ENCODE measurements at regions not wholly inside any gene's neighbourhood (a gene's known extent, or its start where the extent isn't known, plus 50 kb on each side); places are given as distances from the start of the nearest gene placed in this dataset.
"Not testable (repeated sequence)": the region's sequence is repeated elsewhere in the genome, so short reads cannot be mapped to it uniquely, and the experiment has no call there.

GRCh38 chr10:121373411-121373810 lies 224.8 kb downstream of the FGFR2 start:
- no peaks in the 10 kb centered on the region for H3K27me3 ChIP-seq (ENCODE audit: control insufficient read depth, insufficient read depth, low read length)
- DNase-seq (ENCODE audit: low read depth), result no peak
- TF ChIP-seq CTCF (IDR thresholded peaks at IDR 0.05; ENCODE audit: insufficient read depth, low read length, poor library complexity, severe bottlenecking), result no peak
- H3K36me3 ChIP-seq (ENCODE audit: control insufficient read depth, insufficient read depth, low read length), result no peaks in the 10 kb centered on the region
- no peak overlapping the region for H3K4me3 ChIP-seq (ENCODE audit: low read depth, low read length)

GRCh38 chr10:121374121-121374520 lies 224.1 kb downstream of the FGFR2 start:
- no peak overlapping the region for H3K4me3 ChIP-seq (ENCODE audit: low read depth, low read length)
- no peak for DNase-seq (ENCODE audit: low read depth)
- no peak for TF ChIP-seq CTCF (IDR thresholded peaks at IDR 0.05; ENCODE audit: insufficient read depth, low read length, poor library complexity, severe bottlenecking)
- H3K36me3 ChIP-seq (ENCODE audit: control insufficient read depth, insufficient read depth, low read length), result no peaks in the 10 kb centered on the region
- no peaks in the 10 kb centered on the region for H3K27me3 ChIP-seq (ENCODE audit: control insufficient read depth, insufficient read depth, low read length)

GRCh38 chr10:121375172-121375571 lies 223.1 kb downstream of the FGFR2 start:
- H3K36me3 ChIP-seq (ENCODE audit: control insufficient read depth, insufficient read depth, low read length), result no peaks in the 10 kb centered on the region
- TF ChIP-seq CTCF (IDR thresholded peaks at IDR 0.05; ENCODE audit: insufficient read depth, low read length, poor library complexity, severe bottlenecking), result no peak
- no peak for DNase-seq (ENCODE audit: low read depth)
- no peak overlapping the region for H3K4me3 ChIP-seq (ENCODE audit: low read depth, low read length)
- no peaks in the 10 kb centered on the region for H3K27me3 ChIP-seq (ENCODE audit: control insufficient read depth, insufficient read depth, low read length)

GRCh38 chr10:121378251-121378801 lies 219.9 kb downstream of the FGFR2 start:
- no peak for TF ChIP-seq CTCF (IDR thresholded peaks at IDR 0.05; ENCODE audit: insufficient read depth, low read length, poor library complexity, severe bottlenecking)
- no peak overlapping the region for H3K4me3 ChIP-seq (ENCODE audit: low read depth, low read length)
- no peaks in the 10 kb centered on the region for H3K27me3 ChIP-seq (ENCODE audit: control insufficient read depth, insufficient read depth, low read length)
- H3K36me3 ChIP-seq (ENCODE audit: control insufficient read depth, insufficient read depth, low read length), result no peaks in the 10 kb centered on the region
- DNase-seq (ENCODE audit: low read depth), result no peak

GRCh38 chr10:121379013-121379412 lies 219.2 kb downstream of the FGFR2 start:
- no peak for DNase-seq (ENCODE audit: low read depth)
- H3K27me3 ChIP-seq (ENCODE audit: control insufficient read depth, insufficient read depth, low read length), result no peaks in the 10 kb centered on the region
- H3K4me3 ChIP-seq (ENCODE audit: low read depth, low read length), result no peak overlapping the region
- no peak for TF ChIP-seq CTCF (IDR thresholded peaks at IDR 0.05; ENCODE audit: insufficient read depth, low read length, poor library complexity, severe bottlenecking)
- H3K36me3 ChIP-seq (ENCODE audit: control insufficient read depth, insufficient read depth, low read length), result no peaks in the 10 kb centered on the region

- H3K4me3 ChIP-seq (ENCODE audit: low read depth, low read length), result no peak overlapping the region
- no peak for DNase-seq (ENCODE audit: low read depth)
- no peak for TF ChIP-seq CTCF (IDR thresholded peaks at IDR 0.05; ENCODE audit: insufficient read depth, low read length, poor library complexity, severe bottlenecking)
- H3K27me3 ChIP-seq (ENCODE audit: control insufficient read depth, insufficient read depth, low read length), result no peaks in the 10 kb centered on the region
- no peaks in the 10 kb centered on the region for H3K36me3 ChIP-seq (ENCODE audit: control insufficient read depth, insufficient read depth, low read length)
Measured at GRCh38 chr10:121380211-121380610, 218.0 kb downstream of the FGFR2 start.

- H3K27me3 ChIP-seq (ENCODE audit: control insufficient read depth, insufficient read depth, low read length); H3K4me3 ChIP-seq (ENCODE audit: low read depth, low read length); DNase-seq (ENCODE audit: low read depth); H3K36me3 ChIP-seq (ENCODE audit: control insufficient read depth, insufficient read depth, low read length): not testable (repeated sequence)
Measured at GRCh38 chr10:121382029-121382520, 216.2 kb downstream of the FGFR2 start.

Measured in kidney epithelial cell (primary cell).